ENCODE measurements at regions not wholly inside any gene's neighbourhood (a gene's known extent, or its start where the extent isn't known, plus 50 kb on each side); places are given as distances from the start of the nearest gene placed in this dataset.

DNA sequence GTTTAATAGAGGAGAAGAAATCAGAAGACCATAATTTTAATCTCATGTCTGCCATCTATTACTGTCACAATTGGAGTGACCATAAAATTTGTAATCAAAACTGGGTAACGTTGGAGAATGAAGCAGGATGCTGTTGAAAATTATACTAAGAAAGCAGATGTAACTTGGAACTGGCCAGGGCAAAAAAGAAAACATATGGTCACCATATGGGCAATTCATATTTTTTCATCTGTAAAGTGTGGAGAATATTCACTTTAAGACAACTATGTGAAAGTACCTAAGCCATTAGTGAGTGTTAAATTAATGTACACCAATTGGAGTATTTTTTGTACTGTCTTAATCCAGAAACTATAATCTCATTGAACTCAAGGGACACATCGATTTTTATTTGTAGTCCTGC, 1008.0 kb downstream of the GLUD2 start:
- TF ChIP-seq POLR2A (IDR thresholded peaks at IDR 0.05; ENCODE audit: low read length) (no peak), NFE2L2 (conservative IDR thresholded peaks at IDR 0.05; ENCODE audit: low read length) (no peak), CTCF (IDR thresholded peaks at IDR 0.05) (no peak), CHD2 (IDR thresholded peaks at IDR 0.05; ENCODE audit: low read length, partially characterized antibody) (no peak), EP300 (IDR thresholded peaks at IDR 0.05) (no peak), SREBF2 (IDR thresholded peaks at IDR 0.05) (no peak), CEBPB (IDR thresholded peaks at IDR 0.05) (no peak)
- TF ChIP-seq, protein P1, sequence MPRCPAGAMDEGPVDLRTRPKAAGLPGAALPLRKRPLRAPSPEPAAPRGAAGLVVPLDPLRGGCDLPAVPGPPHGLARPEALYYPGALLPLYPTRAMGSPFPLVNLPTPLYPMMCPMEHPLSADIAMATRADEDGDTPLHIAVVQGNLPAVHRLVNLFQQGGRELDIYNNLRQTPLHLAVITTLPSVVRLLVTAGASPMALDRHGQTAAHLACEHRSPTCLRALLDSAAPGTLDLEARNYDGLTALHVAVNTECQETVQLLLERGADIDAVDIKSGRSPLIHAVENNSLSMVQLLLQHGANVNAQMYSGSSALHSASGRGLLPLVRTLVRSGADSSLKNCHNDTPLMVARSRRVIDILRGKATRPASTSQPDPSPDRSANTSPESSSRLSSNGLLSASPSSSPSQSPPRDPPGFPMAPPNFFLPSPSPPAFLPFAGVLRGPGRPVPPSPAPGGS (IDR thresholded peaks at IDR 0.05) = no peak
